GM12878 (cell line): ENCODE measurements at regions not wholly inside any gene's neighbourhood (a gene's known extent, or its start where the extent isn't known, plus 50 kb on each side); places are given as distances from the start of the nearest gene placed in this dataset.

ENCODE experiments used
- CBX5 ChIP-seq: sonication (generic); IDR thresholded peaks from 2 replicates; pipeline ENCODE4 v1.6.1; 2016; ENCODE audit warnings: low read depth, moderate library complexity, mild to moderate bottlenecking, inconsistent platforms
- EZH2 ChIP-seq: IDR thresholded peaks from 2 replicates; pipeline ENCODE4 v1.6.1; 2012; ENCODE audit warnings: low read depth, mild to moderate bottlenecking, control low read depth, inconsistent platforms, low read length, borderline replicate concordance; ENCODE audit not compliant: control insufficient read depth
- NFXL1 ChIP-seq: fragments of 450-650 bp; IDR thresholded peaks from 2 replicates; pipeline ENCODE4 v1.6.1; 2017; ENCODE audit warnings: antibody characterized with exemption, mild to moderate bottlenecking, borderline replicate concordance
- POLR2A ChIP-seq: IDR thresholded peaks from 2 replicates; pipeline ENCODE4 v1.6.1; 2011; ENCODE audit warnings: low read depth, mild to moderate bottlenecking, low read length
- POLR2AphosphoS5 ChIP-seq: IDR thresholded peaks from 2 replicates; pipeline ENCODE4 v1.6.1; 2011; ENCODE audit warnings: mild to moderate bottlenecking, low read length, inconsistent platforms
- SREBF1 ChIP-seq: IDR thresholded peaks from 2 replicates; pipeline ENCODE4 v1.6.1; 2012; ENCODE audit warnings: mild to moderate bottlenecking, low read length
- STAT1 ChIP-seq: fragments of 450-650 bp; conservative IDR thresholded peaks from 2 replicates; pipeline ENCODE4 v1.6.1; 2014; ENCODE audit warnings: antibody characterized with exemption, mild to moderate bottlenecking
- TAF1 ChIP-seq: IDR thresholded peaks from 2 replicates; pipeline ENCODE4 v1.6.1; 2011; ENCODE audit warnings: mild to moderate bottlenecking, low read depth, low read length, borderline replicate concordance
- TBL1XR1 ChIP-seq: IDR thresholded peaks from 2 replicates; pipeline ENCODE4 v1.6.1; 2012; ENCODE audit warnings: low read depth, low read length, improper control_type of control experiment
- ZSCAN29 ChIP-seq: fragments of 450-650 bp; IDR thresholded peaks from 2 replicates; pipeline ENCODE4 v1.6.1; 2017; ENCODE audit warnings: mild to moderate bottlenecking, moderate library complexity
- TF ChIP-seq, protein P1 (sequence below), 3 experiments: IDR thresholded peaks in 2 of 3; conservative IDR thresholded peaks in 1 of 3; 2 replicates each; pipeline ENCODE4 v1.5.1; 2011; ENCODE audit warnings: low read depth in 3 of 3, low read length in 3 of 3, mild to moderate bottlenecking in 3 of 3, control low read depth in 2 of 3, moderate library complexity in 2 of 3, inconsistent platforms in 1 of 3, mixed read lengths in 1 of 3; ENCODE audit not compliant: control insufficient read depth in 2 of 3, insufficient read depth in 1 of 3; ENCODE audit errors: extremely low read depth in 1 of 3
- TF ChIP-seq, protein P2 (sequence below): IDR thresholded peaks from 2 replicates; pipeline ENCODE4 v1.6.1; 2011; ENCODE audit warnings: low read depth, mild to moderate bottlenecking, low read length, moderate library complexity, borderline replicate concordance; ENCODE audit errors: extremely low read depth

DNA sequence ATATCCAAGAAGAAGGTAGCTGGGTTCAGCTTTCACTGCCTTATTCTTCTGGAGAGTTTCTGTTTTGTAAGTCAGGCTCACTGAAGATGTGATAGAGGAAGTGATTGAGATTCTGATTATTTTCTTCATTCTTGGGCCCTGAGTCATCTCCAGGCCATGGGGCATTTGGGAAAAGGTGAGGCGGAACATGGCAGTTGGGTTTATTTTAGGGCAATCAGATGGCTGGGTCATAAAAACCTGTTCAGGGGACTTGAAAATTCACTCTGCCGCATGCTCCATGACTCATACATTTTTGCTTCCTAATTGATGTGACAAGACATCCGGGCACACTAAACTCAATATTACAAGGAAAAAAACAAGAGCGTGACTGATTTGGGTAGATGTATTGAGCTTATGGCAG, 265.7 kb upstream of the KLF4 start:
- TF ChIP-seq TBL1XR1 (no peak), NFXL1 (no peak), POLR2AphosphoS5 (no peak), EZH2 (no peak), SREBF1 (no peak), CBX5 (no peak), TAF1 (no peak), STAT1 (no peak), ZSCAN29 (no peak), POLR2A (no peak)
- TF ChIP-seq, protein P1, sequence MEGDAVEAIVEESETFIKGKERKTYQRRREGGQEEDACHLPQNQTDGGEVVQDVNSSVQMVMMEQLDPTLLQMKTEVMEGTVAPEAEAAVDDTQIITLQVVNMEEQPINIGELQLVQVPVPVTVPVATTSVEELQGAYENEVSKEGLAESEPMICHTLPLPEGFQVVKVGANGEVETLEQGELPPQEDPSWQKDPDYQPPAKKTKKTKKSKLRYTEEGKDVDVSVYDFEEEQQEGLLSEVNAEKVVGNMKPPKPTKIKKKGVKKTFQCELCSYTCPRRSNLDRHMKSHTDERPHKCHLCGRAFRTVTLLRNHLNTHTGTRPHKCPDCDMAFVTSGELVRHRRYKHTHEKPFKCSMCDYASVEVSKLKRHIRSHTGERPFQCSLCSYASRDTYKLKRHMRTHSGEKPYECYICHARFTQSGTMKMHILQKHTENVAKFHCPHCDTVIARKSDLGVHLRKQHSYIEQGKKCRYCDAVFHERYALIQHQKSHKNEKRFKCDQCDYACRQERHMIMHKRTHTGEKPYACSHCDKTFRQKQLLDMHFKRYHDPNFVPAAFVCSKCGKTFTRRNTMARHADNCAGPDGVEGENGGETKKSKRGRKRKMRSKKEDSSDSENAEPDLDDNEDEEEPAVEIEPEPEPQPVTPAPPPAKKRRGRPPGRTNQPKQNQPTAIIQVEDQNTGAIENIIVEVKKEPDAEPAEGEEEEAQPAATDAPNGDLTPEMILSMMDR (IDR thresholded peaks at IDR 0.05 in 2 of 3, conservative IDR thresholded peaks at IDR 0.05 in 1 of 3; ENCODE audit: control insufficient read depth in 2 of 3, extremely low read depth in 1 of 3, insufficient read depth in 1 of 3, low read depth in 3 of 3, low read length in 3 of 3): no peak
- TF ChIP-seq, protein P2, sequence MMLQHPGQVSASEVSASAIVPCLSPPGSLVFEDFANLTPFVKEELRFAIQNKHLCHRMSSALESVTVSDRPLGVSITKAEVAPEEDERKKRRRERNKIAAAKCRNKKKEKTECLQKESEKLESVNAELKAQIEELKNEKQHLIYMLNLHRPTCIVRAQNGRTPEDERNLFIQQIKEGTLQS: no peak
